Vagina (tissue), 2 donors: ENCODE measurements at regions not wholly inside any gene's neighbourhood (a gene's known extent, or its start where the extent isn't known, plus 50 kb on each side); places are given as distances from the start of the nearest gene placed in this dataset.

Source experiments
- CTCF ChIP-seq, 3 experiments: fragments of 450-650 bp in 2 of 3; fragments of 200-600 bp in 1 of 3; sonication (generic) in 1 of 3; IDR thresholded peaks; one replicate each; pipeline ENCODE4 v1.5.1; 2017 to 2019; ENCODE audit warnings: antibody characterized with exemption in 3 of 3, mild to moderate bottlenecking in 2 of 3, moderate library complexity in 2 of 3
- POLR2A ChIP-seq, 2 donors: fragments of 450-650 bp; IDR thresholded peaks; one replicate each; pipeline ENCODE4 v1.6.1; 2017; ENCODE audit warnings: antibody characterized with exemption in 2 of 2, mild to moderate bottlenecking in 2 of 2, moderate library complexity in 2 of 2
- POLR2AphosphoS5 ChIP-seq, 2 donors: sonication (generic); formaldehyde crosslinking; IDR thresholded peaks; one replicate each; pipeline ENCODE4 v1.9.0; 2017; ENCODE audit warnings: antibody characterized with exemption in 2 of 2, mild to moderate bottlenecking in 2 of 2, low read depth in 1 of 2; ENCODE audit not compliant: insufficient read depth in 1 of 2

- TF ChIP-seq POLR2AphosphoS5 (IDR thresholded peaks at IDR 0.05; ENCODE audit: insufficient read depth in 1 of 2, low read depth in 1 of 2) = no peak
- TF ChIP-seq CTCF (IDR thresholded peaks at IDR 0.05) = no peak
- TF ChIP-seq POLR2A (IDR thresholded peaks at IDR 0.05) = no peak
These were observed 573.8 kb downstream of the LIG4 start for GRCh38 chr13:107641574-107641973.
